ENCODE measurements at regions not wholly inside any gene's neighbourhood (a gene's known extent, or its start where the extent isn't known, plus 50 kb on each side); places are given as distances from the start of the nearest gene placed in this dataset.

DNA sequence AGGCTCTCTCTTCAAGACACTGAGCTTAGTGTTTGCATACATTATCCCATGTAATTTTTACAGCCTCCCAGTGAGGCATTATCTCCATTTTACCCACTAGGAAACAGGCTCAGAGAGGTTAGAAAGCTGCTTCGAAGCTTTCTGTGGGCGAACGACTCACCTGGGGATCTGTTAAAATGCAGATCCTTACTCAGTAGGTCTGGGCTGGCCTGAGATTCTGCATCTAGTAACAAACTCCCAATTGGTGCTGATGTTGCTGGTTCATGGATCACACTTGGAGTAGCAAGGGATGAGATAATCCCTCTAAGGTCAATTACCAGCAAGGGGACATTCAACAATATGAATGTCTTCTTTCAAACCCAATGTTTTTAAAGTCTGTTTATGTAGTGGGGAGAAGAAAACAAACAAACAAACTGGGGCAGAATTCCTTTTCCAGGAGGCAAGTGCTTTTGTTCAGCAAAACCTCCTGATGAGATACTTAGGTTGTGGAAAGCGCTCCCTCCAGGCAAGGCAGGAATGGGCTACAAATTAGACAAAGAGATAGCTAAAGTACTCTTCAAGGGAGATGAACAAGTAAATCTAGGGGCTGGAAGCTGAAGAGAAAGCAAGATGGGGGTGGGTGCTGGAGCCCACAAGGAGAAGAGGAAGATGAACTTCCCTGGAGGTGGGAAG lies 311.9 kb downstream of the SHQ1 start:
- H3K27me3 ChIP-seq (ENCODE audit: control insufficient read depth, insufficient read depth, low read length): no peaks in the 10 kb centered on the region
- H3K4me1 ChIP-seq (ENCODE audit: control insufficient read depth, insufficient read depth, low read length): no peaks in the 10 kb centered on the region
- H3K9me3 ChIP-seq (ENCODE audit: control insufficient read depth, low read length): no peaks in the 10 kb centered on the region
- H3K36me3 ChIP-seq (ENCODE audit: control insufficient read depth, insufficient read depth, low read length): no peaks in the 10 kb centered on the region
- H3K4me3 ChIP-seq (ENCODE audit: low read length): no peak overlapping the region
- no peak overlapping the region for H3K9ac ChIP-seq (ENCODE audit: low read length)

GRCh38 chr3:72535772-72536171 lies 312.5 kb downstream of the SHQ1 start:
- H3K9me3 ChIP-seq (ENCODE audit: control insufficient read depth, low read length): no peaks in the 10 kb centered on the region
- no peak overlapping the region for H3K4me3 ChIP-seq (ENCODE audit: low read length)
- no peaks in the 10 kb centered on the region for H3K4me1 ChIP-seq (ENCODE audit: control insufficient read depth, insufficient read depth, low read length)
- H3K9ac ChIP-seq (ENCODE audit: low read length): no peak overlapping the region
- H3K27me3 ChIP-seq (ENCODE audit: control insufficient read depth, insufficient read depth, low read length): no peaks in the 10 kb centered on the region
- H3K36me3 ChIP-seq (ENCODE audit: control insufficient read depth, insufficient read depth, low read length): no peaks in the 10 kb centered on the region

DNA sequence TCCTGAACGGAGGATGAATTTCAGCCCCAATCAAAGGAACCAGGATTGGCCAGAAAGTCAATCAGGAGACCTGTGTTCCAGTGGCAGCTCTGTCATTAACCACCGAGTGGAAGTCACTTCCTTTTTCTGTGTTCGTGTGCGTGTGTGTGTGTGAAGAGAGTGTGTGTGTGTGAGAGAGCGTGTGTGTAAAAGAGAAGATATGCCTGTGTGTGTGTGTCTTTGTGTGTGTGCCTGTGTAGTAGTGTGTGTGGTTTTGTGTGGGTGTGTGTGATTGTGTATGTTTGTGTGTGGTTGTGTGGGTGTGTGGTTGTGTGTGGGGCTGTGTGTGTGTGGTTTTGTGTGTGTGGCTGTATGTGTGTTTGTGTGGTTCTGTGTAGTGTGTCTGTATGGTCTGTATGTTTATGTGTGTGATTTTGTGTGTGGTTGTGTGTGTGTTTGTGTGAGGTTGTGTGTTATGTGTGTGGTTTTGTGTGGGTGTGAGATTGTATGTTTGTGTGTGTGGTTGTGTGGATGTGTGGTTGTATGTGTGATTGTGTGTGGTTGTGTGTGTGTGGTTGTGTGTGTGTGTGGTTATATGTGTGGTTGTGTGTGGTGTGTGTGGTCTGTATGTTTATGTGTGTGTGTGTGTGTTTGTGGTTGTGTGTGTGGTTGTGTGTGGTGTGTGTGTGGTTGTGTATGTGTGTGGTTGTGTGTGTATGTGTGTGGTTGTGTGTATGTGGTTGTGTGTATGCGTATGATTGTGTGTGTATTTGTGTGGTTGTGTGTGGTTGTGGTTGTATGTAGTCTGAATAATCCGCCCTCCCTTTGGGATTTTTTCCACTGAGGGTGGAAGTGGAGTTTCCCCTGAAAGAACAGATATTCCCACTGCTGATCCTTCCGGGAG lies 314.4 kb downstream of the SHQ1 start:
- no peaks in the 10 kb centered on the region for H3K4me1 ChIP-seq (ENCODE audit: control insufficient read depth, insufficient read depth, low read length)
- H3K36me3 ChIP-seq (ENCODE audit: control insufficient read depth, insufficient read depth, low read length): no peaks in the 10 kb centered on the region
- no peak overlapping the region for H3K4me3 ChIP-seq (ENCODE audit: low read length)
- no peaks in the 10 kb centered on the region for H3K9me3 ChIP-seq (ENCODE audit: control insufficient read depth, low read length)
- H3K9ac ChIP-seq (ENCODE audit: low read length): no peak overlapping the region
- H3K27me3 ChIP-seq (ENCODE audit: control insufficient read depth, insufficient read depth, low read length): no peaks in the 10 kb centered on the region

DNA sequence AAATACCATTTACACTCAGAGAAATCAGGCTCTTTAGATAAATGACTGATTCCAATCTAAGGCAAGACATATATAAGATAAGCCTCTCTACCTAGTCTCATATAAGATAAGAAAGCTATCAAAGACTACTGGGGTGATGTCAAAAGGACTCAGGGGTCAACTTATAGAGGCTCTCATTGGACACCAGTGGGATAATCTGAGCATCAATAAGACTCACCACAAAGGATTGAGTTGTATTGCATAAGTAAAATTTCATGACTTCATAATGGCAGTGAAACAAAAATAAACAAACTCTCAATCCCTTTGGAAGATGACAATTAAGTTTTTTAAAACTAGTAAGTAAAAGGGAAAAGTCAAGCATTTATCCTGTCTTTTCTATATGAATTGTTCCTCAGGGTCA lies 317.8 kb downstream of the SHQ1 start:
- Histone ChIP-seq H3K9ac (ENCODE audit: low read length) (no peak overlapping the region), H3K9me3 (ENCODE audit: control insufficient read depth, low read length) (no peaks in the 10 kb centered on the region), H3K4me3 (ENCODE audit: low read length) (no peak overlapping the region), H3K36me3 (ENCODE audit: control insufficient read depth, insufficient read depth, low read length) (no peaks in the 10 kb centered on the region), H3K4me1 (ENCODE audit: control insufficient read depth, insufficient read depth, low read length) (no peaks in the 10 kb centered on the region), H3K27me3 (ENCODE audit: control insufficient read depth, insufficient read depth, low read length) (no peaks in the 10 kb centered on the region)

DNA sequence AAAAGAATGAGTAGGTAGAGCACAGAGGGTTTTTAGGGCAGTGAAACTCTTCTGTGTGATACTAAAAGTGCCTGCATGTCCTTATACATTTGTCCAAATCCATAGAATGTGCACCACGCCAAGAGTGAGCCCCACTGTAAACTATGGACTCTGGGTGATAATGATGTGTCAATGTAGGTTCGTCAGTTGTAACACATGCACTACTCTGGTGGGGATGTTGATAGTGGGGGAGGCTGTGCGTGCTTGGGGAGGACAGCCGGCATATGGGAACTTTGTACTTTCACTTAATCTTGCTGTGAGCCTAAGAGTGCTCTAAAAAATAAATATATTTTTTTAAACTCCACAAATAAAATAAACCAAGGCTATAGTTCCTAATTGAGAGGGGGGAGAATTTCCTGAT lies 319.2 kb downstream of the SHQ1 start:
- Histone ChIP-seq H3K4me1 (ENCODE audit: control insufficient read depth, insufficient read depth, low read length) (no peaks in the 10 kb centered on the region), H3K9ac (ENCODE audit: low read length) (no peak overlapping the region), H3K27me3 (ENCODE audit: control insufficient read depth, insufficient read depth, low read length) (no peaks in the 10 kb centered on the region)

GRCh38 chr3:72523429-72524151 lies 324.7 kb downstream of the SHQ1 start:
- no peaks in the 10 kb centered on the region for H3K36me3 ChIP-seq (ENCODE audit: control insufficient read depth, insufficient read depth, low read length)
- H3K27me3 ChIP-seq (ENCODE audit: control insufficient read depth, insufficient read depth, low read length): no peaks in the 10 kb centered on the region
- no peak overlapping the region for H3K9ac ChIP-seq (ENCODE audit: low read length)
- no peaks in the 10 kb centered on the region for H3K9me3 ChIP-seq (ENCODE audit: control insufficient read depth, low read length)
- no peak overlapping the region for H3K4me3 ChIP-seq (ENCODE audit: low read length)
- H3K4me1 ChIP-seq (ENCODE audit: control insufficient read depth, insufficient read depth, low read length): peaks cover 23% of the 10 kb centered on the region

More for the DNA sequence above, 319.2 kb downstream of the SHQ1 start:
- no peaks in the 10 kb centered on the region for H3K9me3 ChIP-seq (ENCODE audit: control insufficient read depth, low read length)
- H3K4me3 ChIP-seq (ENCODE audit: low read length): no peak overlapping the region
- H3K36me3 ChIP-seq (ENCODE audit: control insufficient read depth, insufficient read depth, low read length): no peaks in the 10 kb centered on the region

DNA sequence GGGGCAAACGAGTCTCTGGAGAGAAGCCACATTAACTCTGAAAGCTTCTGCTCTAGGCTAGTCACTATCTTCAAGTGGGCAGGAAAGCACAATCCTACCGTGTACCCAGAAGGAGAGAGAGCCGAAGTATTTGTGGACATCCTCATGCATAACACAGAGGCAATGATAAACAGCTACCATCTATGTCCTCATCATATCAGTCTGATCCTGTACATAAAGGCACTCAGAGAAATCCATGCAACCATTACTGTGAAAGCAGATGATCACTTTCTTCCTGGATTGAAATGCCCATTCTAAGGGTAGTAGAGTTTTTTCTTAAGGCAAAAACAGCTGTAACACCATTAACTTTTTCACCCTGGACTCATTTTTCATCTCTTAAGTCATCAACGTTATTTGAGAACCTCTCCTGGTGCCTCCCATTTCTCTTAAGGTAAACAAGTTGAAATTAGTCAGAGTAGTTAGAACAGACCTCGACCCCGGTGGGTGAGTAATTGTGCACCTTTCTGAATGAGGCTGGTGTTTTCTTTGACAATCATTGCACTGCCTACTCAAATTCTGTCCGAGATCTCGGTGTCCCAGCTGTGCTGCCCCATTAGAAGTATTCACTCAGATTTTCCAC lies 327.4 kb downstream of the SHQ1 start:
- Histone ChIP-seq H3K27me3 (ENCODE audit: control insufficient read depth, insufficient read depth, low read length) (no peaks in the 10 kb centered on the region), H3K36me3 (ENCODE audit: control insufficient read depth, insufficient read depth, low read length) (no peaks in the 10 kb centered on the region), H3K9me3 (ENCODE audit: control insufficient read depth, low read length) (no peaks in the 10 kb centered on the region), H3K9ac (ENCODE audit: low read length) (no peak overlapping the region), H3K4me3 (ENCODE audit: low read length) (no peak overlapping the region), H3K4me1 (ENCODE audit: control insufficient read depth, insufficient read depth, low read length) (peaks cover 32% of the 10 kb centered on the region)

- H3K36me3 ChIP-seq (ENCODE audit: control insufficient read depth, insufficient read depth, low read length): no peaks in the 10 kb centered on the region
- H3K4me1 ChIP-seq (ENCODE audit: control insufficient read depth, insufficient read depth, low read length): peaks cover 32% of the 10 kb centered on the region
- no peak overlapping the region for H3K4me3 ChIP-seq (ENCODE audit: low read length)
- no peaks in the 10 kb centered on the region for H3K9me3 ChIP-seq (ENCODE audit: control insufficient read depth, low read length)
- H3K27me3 ChIP-seq (ENCODE audit: control insufficient read depth, insufficient read depth, low read length): no peaks in the 10 kb centered on the region
- H3K9ac ChIP-seq (ENCODE audit: low read length): no peak overlapping the region
These were observed 328.2 kb downstream of the SHQ1 start for GRCh38 chr3:72519946-72520604.

DNA sequence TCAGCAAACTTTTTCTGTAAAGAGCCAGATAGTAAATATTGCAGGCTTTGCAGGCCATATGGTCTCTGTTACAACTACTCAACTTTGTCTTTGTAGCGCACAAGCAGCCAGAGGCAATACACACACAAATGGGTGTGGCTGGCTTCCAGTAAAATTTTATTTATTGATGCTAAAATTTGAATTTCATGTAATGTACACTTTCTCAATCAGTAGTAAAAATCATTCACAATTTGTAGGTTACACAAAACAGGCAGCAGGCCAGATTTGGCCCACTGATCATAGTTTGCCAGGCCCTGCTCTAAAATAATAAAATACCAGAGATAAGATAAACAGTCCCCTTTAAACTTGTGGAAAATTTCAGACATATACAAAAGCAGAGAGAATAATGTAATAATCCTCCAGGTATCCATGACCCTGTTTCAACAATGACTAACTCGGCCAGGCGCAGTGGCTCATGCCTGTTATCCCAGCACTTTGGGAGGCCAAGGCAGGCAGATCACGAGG lies 330.3 kb downstream of the SHQ1 start:
- no peak overlapping the region for H3K9ac ChIP-seq (ENCODE audit: low read length)
- H3K4me1 ChIP-seq (ENCODE audit: control insufficient read depth, insufficient read depth, low read length): peaks cover 32% of the 10 kb centered on the region
- no peak overlapping the region for H3K4me3 ChIP-seq (ENCODE audit: low read length)
- H3K27me3 ChIP-seq (ENCODE audit: control insufficient read depth, insufficient read depth, low read length): no peaks in the 10 kb centered on the region
- H3K9me3 ChIP-seq (ENCODE audit: control insufficient read depth, low read length): no peaks in the 10 kb centered on the region
- no peaks in the 10 kb centered on the region for H3K36me3 ChIP-seq (ENCODE audit: control insufficient read depth, insufficient read depth, low read length)

DNA sequence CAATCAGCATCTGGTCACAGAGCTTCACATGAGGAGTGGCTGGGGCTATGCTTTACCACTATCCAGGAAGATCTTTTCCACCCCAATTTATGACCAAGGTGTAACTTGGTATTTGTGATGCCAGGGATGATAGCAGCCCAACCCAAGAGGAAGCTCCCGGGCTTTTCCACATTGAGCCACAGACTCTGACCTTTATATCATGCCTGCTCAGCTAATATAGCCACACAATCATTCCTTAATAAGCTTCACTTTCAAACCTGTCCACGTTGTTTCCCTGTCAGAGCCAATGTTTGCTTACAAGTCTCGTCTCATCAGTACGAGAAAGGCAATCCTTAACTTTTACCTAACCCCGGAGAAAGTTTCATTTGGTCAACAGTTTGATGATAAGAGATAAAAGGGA lies 330.9 kb downstream of the SHQ1 start:
- H3K36me3 ChIP-seq (ENCODE audit: control insufficient read depth, insufficient read depth, low read length): no peaks in the 10 kb centered on the region
- H3K4me3 ChIP-seq (ENCODE audit: low read length): no peak overlapping the region
- no peaks in the 10 kb centered on the region for H3K27me3 ChIP-seq (ENCODE audit: control insufficient read depth, insufficient read depth, low read length)
- no peaks in the 10 kb centered on the region for H3K9me3 ChIP-seq (ENCODE audit: control insufficient read depth, low read length)
- no peak overlapping the region for H3K9ac ChIP-seq (ENCODE audit: low read length)
- H3K4me1 ChIP-seq (ENCODE audit: control insufficient read depth, insufficient read depth, low read length): peaks cover 26% of the 10 kb centered on the region

- H3K4me3 ChIP-seq (ENCODE audit: low read length): no peak overlapping the region
- no peaks in the 10 kb centered on the region for H3K27me3 ChIP-seq (ENCODE audit: control insufficient read depth, insufficient read depth, low read length)
- no peaks in the 10 kb centered on the region for H3K36me3 ChIP-seq (ENCODE audit: control insufficient read depth, insufficient read depth, low read length)
- no peak overlapping the region for H3K9ac ChIP-seq (ENCODE audit: low read length)
- no peaks in the 10 kb centered on the region for H3K9me3 ChIP-seq (ENCODE audit: control insufficient read depth, low read length)
- peaks cover 24% of the 10 kb centered on the region for H3K4me1 ChIP-seq (ENCODE audit: control insufficient read depth, insufficient read depth, low read length)
These were observed 331.9 kb downstream of the SHQ1 start for GRCh38 chr3:72516361-72516760.

Data from mucosa of stomach (tissue), 1 donor.